ENCODE measurements at regions not wholly inside any gene's neighbourhood (a gene's known extent, or its start where the extent isn't known, plus 50 kb on each side); places are given as distances from the start of the nearest gene placed in this dataset.
A peak's percentile ranks its signal among the peaks of the same experiment; 100 is the strongest.
"Not testable (repeated sequence)": the region's sequence is repeated elsewhere in the genome, so short reads cannot be mapped to it uniquely, and the experiment has no call there.

- DNase-seq (ENCODE audit: low read depth in 2 of 2) = peak in 1 of 2 donors; percentile 71
- no peak for TF ChIP-seq CTCF (IDR thresholded peaks at IDR 0.05; ENCODE audit: low read depth, low read length)
- no peak overlapping the region for H3K4me3 ChIP-seq (replicated peaks in 1 of 2; ENCODE audit: low read depth in 2 of 2, low read length in 2 of 2)
These were observed 832.9 kb downstream of the C12orf50 start for GRCh38 chr12:87196321-87196720.

DNA sequence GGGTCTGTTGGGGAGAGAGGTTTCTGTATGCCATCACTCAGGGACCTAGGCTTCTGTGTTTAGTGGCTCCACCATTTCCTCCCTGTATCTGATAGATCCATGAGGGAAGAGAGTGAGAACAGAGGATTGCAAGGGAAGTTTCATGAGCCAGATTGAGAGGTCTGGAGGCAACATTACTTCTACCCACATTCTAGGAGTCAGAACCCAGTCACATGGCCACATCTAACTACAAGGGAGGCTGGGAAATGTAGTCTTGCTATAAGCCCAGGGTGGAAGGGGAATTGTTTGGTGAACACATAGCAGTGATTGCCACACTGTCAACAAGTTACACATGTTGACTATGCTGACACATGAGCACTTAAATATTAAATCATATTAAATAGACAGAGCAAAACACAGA is 834.8 kb downstream of the C12orf50 start:
- not testable (repeated sequence) for DNase-seq (ENCODE audit: low read depth in 2 of 2); H3K4me3 ChIP-seq (replicated peaks in 1 of 2; ENCODE audit: low read depth in 2 of 2, low read length in 2 of 2)

DNA sequence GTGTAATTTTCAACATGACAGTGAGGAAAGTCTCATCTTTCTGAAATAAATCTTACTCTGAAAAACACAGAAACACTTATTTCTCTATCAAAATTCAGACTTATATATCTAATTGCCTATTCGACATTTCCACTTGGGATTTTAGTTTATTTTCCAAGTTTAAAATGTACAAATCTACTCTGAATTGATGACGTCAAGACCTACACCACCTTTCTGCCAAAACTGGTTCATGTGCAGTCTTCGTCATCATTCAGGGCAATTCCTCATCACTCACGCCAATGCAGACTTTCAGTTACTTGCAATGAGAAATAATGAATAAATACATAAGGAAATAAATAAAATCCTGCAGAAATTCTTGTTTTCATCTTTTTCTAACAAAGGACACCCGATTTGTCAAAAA is 843.8 kb downstream of the C12orf50 start:
- no peak for DNase-seq (ENCODE audit: low read depth in 2 of 2)
- H3K4me3 ChIP-seq (replicated peaks in 1 of 2; ENCODE audit: low read depth in 2 of 2, low read length in 2 of 2) = no peak overlapping the region
- TF ChIP-seq CTCF (IDR thresholded peaks at IDR 0.05; ENCODE audit: low read depth, low read length) = no peak

GRCh38 chr12:87182696-87183233 is 846.4 kb downstream of the C12orf50 start:
- no peak overlapping the region for H3K4me3 ChIP-seq (replicated peaks in 1 of 2; ENCODE audit: low read depth in 2 of 2, low read length in 2 of 2)
- TF ChIP-seq CTCF (IDR thresholded peaks at IDR 0.05; ENCODE audit: low read depth, low read length) = no peak
- DNase-seq (ENCODE audit: low read depth in 2 of 2) = no peak

DNA sequence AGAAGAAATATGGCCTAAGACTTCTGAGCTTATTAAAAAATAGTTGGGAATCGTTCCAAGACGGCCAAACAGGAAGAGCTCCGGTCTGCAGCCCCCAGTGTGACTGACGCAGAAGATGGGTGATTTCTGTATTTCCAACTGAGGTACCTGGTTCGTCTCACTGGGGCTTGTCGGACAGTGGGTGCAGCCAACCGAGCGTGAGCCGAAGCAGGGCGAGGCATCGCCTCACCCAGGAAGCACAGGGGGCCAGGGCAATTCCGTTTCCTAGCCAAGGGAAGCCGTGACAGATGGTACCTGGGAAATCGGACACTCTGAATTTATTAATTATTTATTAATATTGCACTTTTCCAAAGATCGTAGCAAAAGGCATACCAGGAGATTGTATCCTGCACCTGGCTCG is 857.8 kb downstream of the C12orf50 start:
- TF ChIP-seq CTCF (IDR thresholded peaks at IDR 0.05; ENCODE audit: low read depth, low read length) = no peak
- no peak for DNase-seq (ENCODE audit: low read depth in 2 of 2)

DNA sequence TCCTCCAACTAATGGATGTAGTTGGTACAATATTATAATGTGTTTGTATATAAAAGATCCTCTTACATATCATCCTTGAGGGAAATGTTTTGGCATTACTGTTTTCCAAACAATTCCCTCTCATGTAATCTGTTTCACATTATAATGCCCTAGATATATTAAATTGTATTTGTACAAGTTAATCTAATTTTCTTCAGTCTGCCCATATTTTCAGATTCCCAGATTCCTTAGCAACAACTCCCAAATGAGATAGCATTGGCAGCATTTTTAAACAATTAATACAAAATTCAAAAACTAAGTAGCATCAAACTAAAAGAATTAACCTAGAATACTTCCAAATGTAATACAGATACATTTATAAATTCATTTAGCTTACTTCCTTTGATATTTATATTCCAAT is 860.2 kb downstream of the C12orf50 start:
- no peak overlapping the region for H3K4me3 ChIP-seq (replicated peaks in 1 of 2; ENCODE audit: low read depth in 2 of 2, low read length in 2 of 2)
- TF ChIP-seq CTCF (IDR thresholded peaks at IDR 0.05; ENCODE audit: low read depth, low read length) = no peak
- no peak for DNase-seq (ENCODE audit: low read depth in 2 of 2)

More for the DNA sequence above, 857.8 kb downstream of the C12orf50 start:
- no peak overlapping the region for H3K4me3 ChIP-seq (replicated peaks in 1 of 2; ENCODE audit: low read depth in 2 of 2, low read length in 2 of 2)

DNA sequence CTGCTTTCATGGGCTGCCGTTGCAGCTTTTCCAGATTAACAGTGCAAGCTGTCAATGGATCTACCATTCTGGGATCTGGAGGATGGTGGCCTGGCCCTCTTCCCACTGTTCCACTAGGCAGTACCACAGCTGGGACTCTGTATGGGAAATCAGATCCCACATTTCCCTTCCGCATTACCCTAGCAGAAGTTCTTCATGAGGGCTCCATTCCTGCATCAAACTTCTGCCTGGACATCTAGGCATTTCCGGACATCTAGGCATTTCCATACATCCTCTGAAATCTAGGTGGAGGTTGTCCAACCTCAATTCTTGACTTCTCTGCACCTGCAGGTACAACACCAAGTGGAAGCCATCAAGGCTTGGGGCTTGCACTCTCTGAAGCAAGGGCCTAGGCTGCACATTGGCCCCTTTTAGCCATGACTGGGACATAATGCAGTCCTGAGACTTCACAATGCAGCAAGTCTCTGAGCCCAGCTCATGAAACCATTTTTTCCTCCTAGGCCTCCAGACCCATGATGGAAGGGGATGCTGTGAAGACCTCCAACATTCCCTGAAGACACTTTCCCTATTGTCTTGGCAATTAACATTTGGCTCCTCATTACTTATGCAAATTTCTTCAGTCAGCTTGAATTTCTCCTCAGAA is 863.3 kb downstream of the C12orf50 start:
- H3K4me3 ChIP-seq (replicated peaks in 1 of 2; ENCODE audit: low read depth in 2 of 2, low read length in 2 of 2) = no peak overlapping the region
- DNase-seq (ENCODE audit: low read depth in 2 of 2) = no peak
- TF ChIP-seq CTCF (IDR thresholded peaks at IDR 0.05; ENCODE audit: low read depth, low read length) = no peak
